Caco-2 (cell line): ENCODE measurements at regions not wholly inside any gene's neighbourhood (a gene's known extent, or its start where the extent isn't known, plus 50 kb on each side); places are given as distances from the start of the nearest gene placed in this dataset.

Experiments used
- BruUV-seq: library from RNA; stranded (reverse); fragments of 400-500 nt; replicated peaks from 2 replicates; lab custom pipeline; 2021; lab: Mats Ljungman, UMichigan
- CTCF ChIA-PET: fragments of 300-600 bp; sonication (Branson Sonifier 250); formaldehyde crosslinking; loops from one replicate; lab custom pipeline; 2022; ENCODE audit warnings: antibody characterized with exemption; lab: Charles Lee
- POLR2A ChIA-PET: fragments of 300-600 bp; sonication (Branson Sonifier 250); formaldehyde crosslinking; loops from one replicate; lab custom pipeline; 2022; ENCODE audit warnings: antibody characterized with exemption; lab: Charles Lee
- DNase-seq, 2 experiments: peaks; one replicate each; pipeline versions ENCODE4 v3.0.0 to v3.0.0-alpha.2; 2020 to 2022
- H3K27me3 ChIP-seq: replicated peaks from 2 replicates; pipeline ENCODE4 v1.6.0; 2011; ENCODE audit warnings: low read length; ENCODE audit not compliant: control insufficient read depth, insufficient read depth
- H3K36me3 ChIP-seq: 2 replicates; pipeline ENCODE4 v1.5.1; 2011; ENCODE audit warnings: low read length; ENCODE audit not compliant: control insufficient read depth, insufficient read depth
- H3K4me1 ChIP-seq: fragments of 250-450 bp; sonication (Bioruptor Pico); 2 replicates; pipeline ENCODE4 v1.5.1; 2020; ENCODE audit warnings: mild to moderate bottlenecking
- H3K4me3 ChIP-seq: 2 replicates; pipeline ENCODE4 v1.5.1; 2011; ENCODE audit warnings: low read depth, mild to moderate bottlenecking, control low read depth, low read length
- H3K9me3 ChIP-seq: fragments of 250-450 bp; sonication (Bioruptor Pico); 2 replicates; pipeline ENCODE4 v1.5.1; 2020; ENCODE audit warnings: mild to moderate bottlenecking, moderate library complexity
- H3K27ac Mint-ChIP-seq: one replicate; pipeline ENCODE4 v1.8.0; 2022; ENCODE audit warnings: mixed read lengths; ENCODE audit not compliant: unreplicated experiment
- H3K27me3 Mint-ChIP-seq: one replicate; pipeline ENCODE4 v1.8.0; 2022; ENCODE audit warnings: mixed read lengths; ENCODE audit not compliant: insufficient read depth, unreplicated experiment
- H3K36me3 Mint-ChIP-seq: one replicate; pipeline ENCODE4 v1.8.0; 2022; ENCODE audit warnings: mild to moderate bottlenecking, mixed read lengths; ENCODE audit not compliant: insufficient read depth, unreplicated experiment
- H3K4me1 Mint-ChIP-seq: one replicate; pipeline ENCODE4 v1.8.0; 2022; ENCODE audit warnings: low read depth, mixed read lengths; ENCODE audit not compliant: unreplicated experiment
- H3K4me3 Mint-ChIP-seq: one replicate; pipeline ENCODE4 v1.8.0; 2022; ENCODE audit warnings: mild to moderate bottlenecking, moderate library complexity, mixed read lengths; ENCODE audit not compliant: unreplicated experiment
- H3K9me3 Mint-ChIP-seq: one replicate; pipeline ENCODE4 v1.8.0; 2022; ENCODE audit warnings: mixed read lengths; ENCODE audit not compliant: unreplicated experiment
- intact Hi-C: fragments of 100-400 bp; cut with micrococcal nuclease; formaldehyde crosslinking; loops from one replicate; pipeline ENCODE4 v1.10.0; 2022; ENCODE audit not compliant: unreplicated experiment
- TF ChIP-seq, protein P1 (sequence below), 2 experiments: fragments of 200-600 bp in 1 of 2; IDR thresholded peaks; 1 replicate in 1 of 2; 2 replicates in 1 of 2; pipeline versions ENCODE4 v1.5.1 to v1.8.0; 2011 to 2022; ENCODE audit warnings: antibody characterized with exemption in 1 of 2, control low read depth in 1 of 2, inconsistent platforms in 1 of 2, low read depth in 1 of 2, low read length in 1 of 2, mild to moderate bottlenecking in 1 of 2, moderate library complexity in 1 of 2; ENCODE audit not compliant: insufficient read depth in 1 of 2, severe bottlenecking in 1 of 2, unreplicated experiment in 1 of 2

DNA sequence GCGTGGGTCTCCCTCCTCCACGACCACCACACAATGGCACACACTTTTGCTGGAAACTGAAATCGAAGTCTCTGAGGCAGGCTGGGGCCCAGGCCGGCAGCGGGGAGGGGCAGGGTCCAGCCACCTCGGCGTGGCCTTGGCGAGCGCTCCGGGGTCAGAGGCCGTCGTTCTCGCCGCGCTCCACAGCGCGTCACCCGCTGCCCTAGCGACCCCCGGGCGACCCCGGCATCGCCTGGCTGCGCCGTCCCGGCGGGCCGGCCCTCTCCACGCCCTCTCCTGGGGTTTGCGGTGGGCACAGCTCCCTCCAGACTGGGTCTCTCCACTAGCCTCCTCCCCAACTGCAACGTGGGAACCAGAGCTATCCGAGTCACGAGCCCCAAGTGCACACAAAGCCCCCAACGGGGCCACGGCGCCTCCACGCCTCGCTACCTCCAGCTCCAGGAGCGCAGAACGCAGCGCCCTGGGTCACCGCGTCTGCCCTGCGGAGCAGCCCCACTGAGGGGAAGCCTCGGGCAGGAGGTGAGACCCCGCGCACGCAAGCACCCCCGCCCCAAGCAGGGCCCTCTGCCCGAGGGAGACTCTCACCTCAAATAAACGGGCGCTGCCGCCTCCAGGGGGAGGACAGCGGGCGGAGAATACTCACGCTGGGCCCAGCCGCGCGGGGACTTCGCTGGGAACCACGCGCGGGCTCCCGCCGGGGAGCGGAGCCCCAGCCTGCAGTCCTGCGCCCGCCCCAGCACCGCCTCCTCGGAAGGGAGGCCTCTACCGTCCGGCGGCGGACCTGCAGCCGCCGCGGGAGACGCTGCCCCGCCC, 134.0 kb upstream of the BARHL2 start:
- Mint-ChIP-seq H3K27ac (no peak overlapping the region), H3K27me3 (no peaks in the 10 kb centered on the region), H3K4me3 (peak overlapping the region; percentile 77), H3K9me3 (no peaks in the 10 kb centered on the region), H3K36me3 (no peaks in the 10 kb centered on the region), H3K4me1 (no peaks in the 10 kb centered on the region)
- no peaks in the 10 kb centered on the region for H3K4me1 ChIP-seq
- intact Hi-C loops: loop anchor here (2.0 to 10.0 kb wide), 2 partner anchors 114 to 126 kb away; no protein-coding TSS in a partner anchor
- H3K4me3 ChIP-seq: peak overlapping the region; percentile 87
- POLR2A ChIA-PET: no interaction called here
- no peaks in the 10 kb centered on the region for H3K36me3 ChIP-seq
- H3K27me3 ChIP-seq: no peaks in the 10 kb centered on the region
- H3K9me3 ChIP-seq: no peaks in the 10 kb centered on the region
- CTCF ChIA-PET: interaction anchor here (1.1 kb wide), 1 partner anchor 130 kb away, joined by 4 read pairs; no protein-coding TSS in a partner anchor
- TF ChIP-seq, protein P1, sequence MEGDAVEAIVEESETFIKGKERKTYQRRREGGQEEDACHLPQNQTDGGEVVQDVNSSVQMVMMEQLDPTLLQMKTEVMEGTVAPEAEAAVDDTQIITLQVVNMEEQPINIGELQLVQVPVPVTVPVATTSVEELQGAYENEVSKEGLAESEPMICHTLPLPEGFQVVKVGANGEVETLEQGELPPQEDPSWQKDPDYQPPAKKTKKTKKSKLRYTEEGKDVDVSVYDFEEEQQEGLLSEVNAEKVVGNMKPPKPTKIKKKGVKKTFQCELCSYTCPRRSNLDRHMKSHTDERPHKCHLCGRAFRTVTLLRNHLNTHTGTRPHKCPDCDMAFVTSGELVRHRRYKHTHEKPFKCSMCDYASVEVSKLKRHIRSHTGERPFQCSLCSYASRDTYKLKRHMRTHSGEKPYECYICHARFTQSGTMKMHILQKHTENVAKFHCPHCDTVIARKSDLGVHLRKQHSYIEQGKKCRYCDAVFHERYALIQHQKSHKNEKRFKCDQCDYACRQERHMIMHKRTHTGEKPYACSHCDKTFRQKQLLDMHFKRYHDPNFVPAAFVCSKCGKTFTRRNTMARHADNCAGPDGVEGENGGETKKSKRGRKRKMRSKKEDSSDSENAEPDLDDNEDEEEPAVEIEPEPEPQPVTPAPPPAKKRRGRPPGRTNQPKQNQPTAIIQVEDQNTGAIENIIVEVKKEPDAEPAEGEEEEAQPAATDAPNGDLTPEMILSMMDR (IDR thresholded peaks at IDR 0.05; ENCODE audit: insufficient read depth in 1 of 2, low read depth in 1 of 2, low read length in 1 of 2, severe bottlenecking in 1 of 2, unreplicated experiment in 1 of 2): peak; percentile 45 to 54
- DNase-seq: peak; percentile 70 to 76
- BruUV-seq: no TSS peak

DNA sequence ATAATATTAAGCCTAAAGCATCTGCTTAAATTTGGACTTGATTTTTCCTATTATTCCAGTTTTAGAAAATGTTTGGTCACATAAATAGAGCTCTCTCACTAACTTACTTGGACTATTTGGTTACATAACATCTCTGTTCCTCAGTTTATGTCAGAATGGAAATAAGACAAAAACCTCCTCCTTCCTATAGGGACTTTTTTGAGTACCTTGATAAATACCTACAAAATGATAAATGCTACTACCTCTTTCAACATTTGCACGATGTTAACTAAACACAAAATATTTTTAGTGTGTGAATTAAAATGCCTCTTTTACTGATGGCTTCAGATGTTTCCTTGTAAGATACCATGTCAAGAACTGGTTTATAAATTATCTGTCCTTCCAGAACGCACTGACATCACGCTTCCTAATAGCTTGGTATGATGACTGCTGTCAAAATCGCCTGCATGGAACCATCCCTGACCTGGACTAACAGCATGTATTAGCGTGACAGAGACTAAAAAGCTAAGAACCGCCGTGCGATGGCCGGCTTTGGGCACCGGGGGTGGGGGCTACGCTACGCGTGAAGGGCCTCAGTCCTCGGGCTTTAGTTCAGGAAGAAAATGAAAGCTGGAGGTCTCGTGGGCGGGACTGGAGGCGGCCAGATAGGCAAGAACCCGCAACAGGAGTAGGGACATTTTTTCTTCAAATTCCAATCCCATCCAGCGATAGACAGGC, 133.2 kb upstream of the BARHL2 start:
- H3K27ac Mint-ChIP-seq: no peak overlapping the region
- intact Hi-C loops: loop anchor here (2.0 to 10.0 kb wide), 2 partner anchors 114 to 126 kb away; no protein-coding TSS in a partner anchor
- BruUV-seq: no TSS peak
- H3K27me3 Mint-ChIP-seq: no peaks in the 10 kb centered on the region
- peak; percentile 32 to 38 for DNase-seq
- CTCF ChIA-PET: interaction anchor here (1.1 kb wide), 1 partner anchor 129 kb away, joined by 4 read pairs; no protein-coding TSS in a partner anchor
- H3K4me3 Mint-ChIP-seq: peak overlapping the region; percentile 77
- TF ChIP-seq, protein P1 (IDR thresholded peaks at IDR 0.05; ENCODE audit: insufficient read depth in 1 of 2, low read depth in 1 of 2, low read length in 1 of 2, severe bottlenecking in 1 of 2, unreplicated experiment in 1 of 2): no peak
- Histone ChIP-seq H3K27me3 (no peaks in the 10 kb centered on the region), H3K4me1 (no peaks in the 10 kb centered on the region), H3K9me3 (no peaks in the 10 kb centered on the region), H3K4me3 (peak overlapping the region; percentile 87), H3K36me3 (no peaks in the 10 kb centered on the region)
- no peaks in the 10 kb centered on the region for H3K9me3 Mint-ChIP-seq
- POLR2A ChIA-PET: no interaction called here
- no peaks in the 10 kb centered on the region for H3K36me3 Mint-ChIP-seq
- no peaks in the 10 kb centered on the region for H3K4me1 Mint-ChIP-seq

DNA sequence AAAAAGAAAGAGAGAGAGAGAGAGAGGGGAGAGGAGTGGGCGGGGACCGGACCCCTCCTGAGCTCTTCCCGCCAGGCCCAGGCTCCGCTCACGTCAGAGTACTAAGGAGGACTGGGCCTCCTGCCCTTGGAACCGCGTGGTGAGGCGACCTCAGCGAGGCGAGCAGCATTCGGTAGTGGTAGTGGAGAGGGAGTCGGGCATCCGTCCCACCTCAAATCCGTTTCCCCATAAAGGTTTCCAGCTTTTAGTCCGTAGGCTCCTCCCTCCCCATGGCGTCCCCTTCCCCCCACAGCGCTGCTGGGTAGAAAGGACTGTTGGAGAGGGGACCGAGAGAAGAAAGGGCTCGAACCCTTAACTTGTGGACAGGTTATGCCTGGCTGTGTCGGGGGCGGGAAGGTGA, 124.4 kb upstream of the BARHL2 start:
- DNase-seq: no peak
- BruUV-seq: no TSS peak
- Histone ChIP-seq H3K4me3 (no peak overlapping the region), H3K27me3 (no peaks in the 10 kb centered on the region), H3K36me3 (no peaks in the 10 kb centered on the region), H3K4me1 (no peaks in the 10 kb centered on the region), H3K9me3 (no peaks in the 10 kb centered on the region)
- H3K4me1 Mint-ChIP-seq: no peaks in the 10 kb centered on the region
- no peaks in the 10 kb centered on the region for H3K9me3 Mint-ChIP-seq
- intact Hi-C loops: no loop called here
- TF ChIP-seq, protein P1 (IDR thresholded peaks at IDR 0.05; ENCODE audit: insufficient read depth in 1 of 2, low read depth in 1 of 2, low read length in 1 of 2, severe bottlenecking in 1 of 2, unreplicated experiment in 1 of 2): no peak
- H3K27me3 Mint-ChIP-seq: no peaks in the 10 kb centered on the region
- no peak overlapping the region for H3K4me3 Mint-ChIP-seq
- H3K27ac Mint-ChIP-seq: no peak overlapping the region
- no peaks in the 10 kb centered on the region for H3K36me3 Mint-ChIP-seq
- CTCF ChIA-PET: no interaction called here
- POLR2A ChIA-PET: no interaction called here
